Activated gamma-delta T cell treated with Interleukin-2 at 50 U/mL for 16 hours (primary cell): ENCODE measurements at regions not wholly inside any gene's neighbourhood (a gene's known extent, or its start where the extent isn't known, plus 50 kb on each side); places are given as distances from the start of the nearest gene placed in this dataset.

Experiments
- DNase-seq: peaks from one replicate; pipeline ENCODE4 v3.0.0-alpha.2; 2020

GRCh38 chrX:55326985-55327384 lies 62.3 kb upstream of the PAGE3 start:
- DNase-seq: no peak

- no peak for DNase-seq
Observed at GRCh38 chrX:55335296-55335695, 70.6 kb upstream of the PAGE3 start.

- no peak for DNase-seq
Observed at GRCh38 chrX:55336176-55336575, 71.5 kb upstream of the PAGE3 start.

GRCh38 chrX:55340896-55341433 lies 76.2 kb upstream of the PAGE3 start:
- DNase-seq: no peak

- peak; percentile 13 for DNase-seq
Observed at GRCh38 chrX:55342533-55343501, 78.1 kb upstream of the PAGE3 start.

GRCh38 chrX:55356609-55357008 lies 91.9 kb upstream of the PAGE3 start:
- DNase-seq: no peak

GRCh38 chrX:55357236-55357635 lies 92.5 kb upstream of the PAGE3 start:
- no peak for DNase-seq

- no peak for DNase-seq
Observed at GRCh38 chrX:55379396-55379795, 72.5 kb upstream of the MAGEH1 start.

GRCh38 chrX:55389376-55389775 lies 62.6 kb upstream of the MAGEH1 start:
- DNase-seq: no peak

- DNase-seq: peak; percentile 16
Observed at GRCh38 chrX:55396836-55397235, 55.1 kb upstream of the MAGEH1 start.
